ENCODE measurements at regions not wholly inside any gene's neighbourhood (a gene's known extent, or its start where the extent isn't known, plus 50 kb on each side); places are given as distances from the start of the nearest gene placed in this dataset.

GRCh38 chr13:73462241-73462640 is 403.4 kb downstream of the KLF5 start:
- TF ChIP-seq POLR2A (IDR thresholded peaks at IDR 0.05) = no peak
- TF ChIP-seq CTCF (IDR thresholded peaks at IDR 0.05) = no peak

Measured in body of pancreas (tissue), 4 donors.